ENCODE measurements at regions not wholly inside any gene's neighbourhood (a gene's known extent, or its start where the extent isn't known, plus 50 kb on each side); places are given as distances from the start of the nearest gene placed in this dataset.

GRCh38 chr5:88979244-88979643 is 96.3 kb upstream of the MEF2C start:
- TF ChIP-seq POLR2A (IDR thresholded peaks at IDR 0.05) = no peak
- no peak for TF ChIP-seq CTCF (IDR thresholded peaks at IDR 0.05)
- no peak for TF ChIP-seq POLR2AphosphoS5 (IDR thresholded peaks at IDR 0.05)
